H1 (cell line): ENCODE measurements at regions not wholly inside any gene's neighbourhood (a gene's known extent, or its start where the extent isn't known, plus 50 kb on each side); places are given as distances from the start of the nearest gene placed in this dataset.

Experiments used
- CTCF ChIA-PET: fragments of 300-600 bp; sonication (Branson Sonifier 250); formaldehyde crosslinking; loops from one replicate; lab custom pipeline; 2021; ENCODE audit not compliant: partially characterized antibody; lab: Charles Lee
- POLR2A ChIA-PET: fragments of 300-600 bp; sonication (Branson Sonifier 250); formaldehyde crosslinking; loops from one replicate; lab custom pipeline; 2021; ENCODE audit warnings: inconsistent platforms; ENCODE audit not compliant: partially characterized antibody; lab: Charles Lee
- DNase-seq, 2 experiments: peaks; one replicate each; pipeline versions ENCODE4 v3.0.0 to v3.0.0-alpha.2; 2010 to 2022; ENCODE audit warnings: low spot score in 2 of 2, low read depth in 1 of 2, mixed read lengths in 1 of 2
- FAIRE-seq: peaks from 2 replicates; lab custom pipeline; 2011; peaks lifted over from hg19 to GRCh38; lab: Jason Lieb, UNC
- H2AFZ ChIP-seq: 2 replicates; pipeline ENCODE4 v1.8.1; 2012; ENCODE audit warnings: low read length, inconsistent platforms
- H2AK5ac ChIP-seq: 2 replicates; pipeline ENCODE4 v1.6.1; 2013; ENCODE audit warnings: low read depth, low read length
- H2BK120ac ChIP-seq: replicated peaks from 2 replicates; pipeline ENCODE3; 2013; ENCODE audit warnings: low read depth, low read length, inconsistent platforms
- H2BK12ac ChIP-seq: 2 replicates; pipeline ENCODE4 v1.6.1; 2013; ENCODE audit warnings: low read depth, low read length
- H2BK15ac ChIP-seq: 2 replicates; pipeline ENCODE4 v1.6.1; 2013; ENCODE audit warnings: low read length
- H2BK20ac ChIP-seq: 2 replicates; pipeline ENCODE4 v1.6.1; 2013; ENCODE audit warnings: low read length
- H2BK5ac ChIP-seq: 2 replicates; pipeline ENCODE4 v1.6.1; 2013; ENCODE audit warnings: low read depth, low read length
- H3K14ac ChIP-seq: 2 replicates; pipeline ENCODE4 v1.6.1; 2013; ENCODE audit warnings: inconsistent platforms; ENCODE audit not compliant: insufficient read length
- H3K18ac ChIP-seq: 2 replicates; pipeline ENCODE4 v1.6.1; 2013; ENCODE audit warnings: low read length; ENCODE audit errors: extremely low read depth
- H3K23ac ChIP-seq: 2 replicates; pipeline ENCODE4 v1.6.1; 2013; ENCODE audit warnings: inconsistent platforms; ENCODE audit not compliant: insufficient read length
- H3K23me2 ChIP-seq: 2 replicates; pipeline ENCODE4 v1.6.1; 2013; ENCODE audit warnings: low read depth, low read length
- H3K27ac ChIP-seq: 2 replicates; pipeline ENCODE4 v1.6.1; 2011; ENCODE audit warnings: low read depth, low read length, inconsistent platforms
- H3K27me3 ChIP-seq, 4 experiments: replicated peaks in 1 of 4; 1 replicate in 1 of 4; 2 replicates in 3 of 4; pipeline versions ENCODE4 v1.6.1 to v1.8.1; 2011 to 2013; ENCODE audit warnings: low read length in 3 of 4, mild to moderate bottlenecking in 3 of 4, inconsistent platforms in 2 of 4, mixed read lengths in 2 of 4, moderate library complexity in 1 of 4; ENCODE audit not compliant: control insufficient read depth in 3 of 4, insufficient read depth in 3 of 4; ENCODE audit errors: extremely low read depth in 1 of 4
- H3K36me3 ChIP-seq, 4 experiments: 2 replicates each; pipeline versions ENCODE4 v1.6.1 to v1.8.1; 2011 to 2013; ENCODE audit warnings: mild to moderate bottlenecking in 4 of 4, low read length in 3 of 4, moderate library complexity in 2 of 4, control low read depth in 1 of 4, inconsistent platforms in 1 of 4; ENCODE audit not compliant: insufficient read depth in 4 of 4, control insufficient read depth in 2 of 4
- H3K4ac ChIP-seq: replicated peaks from 2 replicates; pipeline ENCODE3; 2013; ENCODE audit warnings: low read length, low read depth, mixed read lengths, inconsistent platforms; ENCODE audit not compliant: insufficient read length
- H3K4me1 ChIP-seq, 4 experiments: replicated peaks in 1 of 4; 1 replicate in 1 of 4; 2 replicates in 3 of 4; pipeline versions ENCODE4 v1.6.1 to v1.8.1; 2011 to 2013; ENCODE audit warnings: low read length in 3 of 4, inconsistent platforms in 2 of 4, mixed read lengths in 1 of 4; ENCODE audit not compliant: insufficient read depth in 4 of 4, control insufficient read depth in 3 of 4
- H3K4me2 ChIP-seq, 2 experiments: 2 replicates each; pipeline versions ENCODE4 v1.6.1 to v1.8.1; 2011 to 2013; ENCODE audit warnings: low read depth in 2 of 2, low read length in 2 of 2, control low read depth in 1 of 2, inconsistent platforms in 1 of 2, mild to moderate bottlenecking in 1 of 2; ENCODE audit not compliant: insufficient read depth in 1 of 2
- H3K4me3 ChIP-seq, 4 experiments: fragments of 200-600, 300-600 bp in 1 of 4; sonication (generic), shearing (Covaris generic), sonication (Bioruptor Twin) in 1 of 4; 2 replicates each; pipeline versions ENCODE4 v1.5.1 to v1.8.1; 2011 to 2016; ENCODE audit warnings: low read length in 4 of 4, low read depth in 3 of 4, control low read depth in 2 of 4, inconsistent platforms in 2 of 4, mild to moderate bottlenecking in 2 of 4, mixed read lengths in 1 of 4, moderate library complexity in 1 of 4; ENCODE audit not compliant: insufficient read depth in 2 of 4; ENCODE audit errors: extremely low read depth in 1 of 4
- H3K56ac ChIP-seq: replicated peaks from 2 replicates; pipeline ENCODE3; 2013; ENCODE audit warnings: low read depth, mild to moderate bottlenecking, mixed read lengths, low read length, inconsistent platforms; ENCODE audit not compliant: insufficient read length
- H3K79me1 ChIP-seq: 2 replicates; pipeline ENCODE4 v1.6.1; 2013; ENCODE audit warnings: low read depth, low read length, control low read depth
- H3K79me2 ChIP-seq, 2 experiments: 2 replicates each; pipeline versions ENCODE4 v1.6.1 to v1.8.1; 2012 to 2013; ENCODE audit warnings: low read length in 2 of 2, mild to moderate bottlenecking in 2 of 2, inconsistent platforms in 1 of 2; ENCODE audit not compliant: insufficient read depth in 2 of 2, control insufficient read depth in 1 of 2
- H3K9ac ChIP-seq, 4 experiments: replicated peaks in 1 of 4; 1 replicate in 1 of 4; 2 replicates in 3 of 4; pipeline versions ENCODE4 v1.6.1 to v1.8.1; 2011 to 2013; ENCODE audit warnings: low read depth in 3 of 4, low read length in 3 of 4, control low read depth in 2 of 4, mild to moderate bottlenecking in 2 of 4, moderate library complexity in 2 of 4, inconsistent platforms in 1 of 4; ENCODE audit errors: extremely low read depth in 1 of 4
- H3K9me3 ChIP-seq, 2 experiments: 2 replicates each; pipeline versions ENCODE4 v1.6.1 to v1.8.1; 2012 to 2013; ENCODE audit warnings: mild to moderate bottlenecking in 2 of 2, moderate library complexity in 2 of 2, control low read depth in 1 of 2, inconsistent platforms in 1 of 2, low read depth in 1 of 2, low read length in 1 of 2, mixed read lengths in 1 of 2; ENCODE audit not compliant: insufficient read depth in 2 of 2
- H4K20me1 ChIP-seq, 2 experiments: replicated peaks in 1 of 2; 2 replicates each; pipeline versions ENCODE3 to v1.8.1; 2011 to 2013; ENCODE audit warnings: inconsistent platforms in 2 of 2, low read length in 2 of 2, mild to moderate bottlenecking in 1 of 2; ENCODE audit not compliant: insufficient read depth in 2 of 2, control insufficient read depth in 1 of 2
- H4K5ac ChIP-seq: 2 replicates; pipeline ENCODE4 v1.6.1; 2013; ENCODE audit warnings: low read length, low read depth, mixed read lengths, inconsistent platforms; ENCODE audit not compliant: insufficient read length
- H4K8ac ChIP-seq: 2 replicates; pipeline ENCODE4 v1.8.0; 2013; ENCODE audit warnings: mild to moderate bottlenecking, moderate library complexity, low read length, inconsistent platforms; ENCODE audit not compliant: insufficient read depth; ENCODE audit errors: extremely low read depth
- H4K91ac ChIP-seq: replicated peaks from 2 replicates; pipeline ENCODE3; 2013; ENCODE audit warnings: low read length, mixed read lengths, inconsistent platforms; ENCODE audit not compliant: insufficient read length
- CEBPB ChIP-seq: IDR thresholded peaks from 2 replicates; pipeline ENCODE4 v1.6.1; 2012; ENCODE audit warnings: low read depth, low read length
- KDM1A ChIP-seq: fragments of 200-600, 300-600 bp; sonication (generic); IDR thresholded peaks from 2 replicates; pipeline ENCODE4 v1.7.1; 2016; ENCODE audit warnings: mild to moderate bottlenecking, low read length, borderline replicate concordance
- POLR2A ChIP-seq, 2 experiments: IDR thresholded peaks; 1 replicate in 1 of 2; 2 replicates in 1 of 2; pipeline ENCODE4 v1.6.1; 2011; ENCODE audit warnings: low read depth in 2 of 2, low read length in 2 of 2, mild to moderate bottlenecking in 2 of 2; ENCODE audit errors: control extremely low read depth in 1 of 2
- POU5F1 ChIP-seq: IDR thresholded peaks from 2 replicates; pipeline ENCODE4 v1.6.1; 2011; ENCODE audit warnings: low read depth, mild to moderate bottlenecking, low read length, moderate library complexity
- RAD21 ChIP-seq, 2 experiments: IDR thresholded peaks in 1 of 2; conservative IDR thresholded peaks in 1 of 2; 2 replicates each; pipeline ENCODE4 v1.6.1; 2011; ENCODE audit warnings: low read depth in 2 of 2, low read length in 2 of 2, improper control_type of control experiment in 1 of 2, inconsistent platforms in 1 of 2, mild to moderate bottlenecking in 1 of 2, moderate library complexity in 1 of 2
- SAP30 ChIP-seq: fragments of 300-600 bp; sonication (generic); IDR thresholded peaks from 2 replicates; pipeline ENCODE4 v1.7.1; 2012; ENCODE audit warnings: low read length, moderate library complexity, mild to moderate bottlenecking, inconsistent platforms; ENCODE audit not compliant: insufficient read depth, insufficient replicate concordance
- SIRT6 ChIP-seq: IDR thresholded peaks from one replicate; pipeline ENCODE4 v1.7.1; 2012; ENCODE audit warnings: low read length, inconsistent platforms
- SIX5 ChIP-seq: IDR thresholded peaks from 2 replicates; pipeline ENCODE4 v1.6.1; 2011; ENCODE audit warnings: mild to moderate bottlenecking, low read depth, low read length
- YY1 ChIP-seq: IDR thresholded peaks from 2 replicates; pipeline ENCODE4 v1.6.1; 2011; ENCODE audit warnings: low read depth, mild to moderate bottlenecking, low read length

DNA sequence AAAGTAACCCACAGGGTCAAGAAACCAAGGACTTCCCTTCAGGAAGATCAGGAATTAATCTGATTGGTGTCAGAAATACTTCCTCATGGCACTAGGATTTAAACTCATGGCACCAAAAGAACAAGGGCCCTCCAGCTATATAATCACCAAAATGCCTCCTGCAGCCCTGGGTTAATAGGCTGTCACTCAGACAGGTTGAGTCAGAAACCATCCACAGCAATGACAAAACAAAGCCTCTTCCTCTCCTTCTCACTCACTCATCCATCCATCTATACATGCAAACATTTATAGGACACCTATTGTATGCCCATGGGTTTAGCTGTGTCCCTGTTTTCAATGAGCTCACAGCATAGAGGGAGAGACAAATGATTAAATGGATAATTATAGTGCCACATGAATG lies 62.5 kb upstream of the SPOCK1 start:
- Histone ChIP-seq H2BK5ac (no peak overlapping the region), H3K9ac (no peak overlapping the region), H3K4me1 (no peaks in the 10 kb centered on the region), H3K56ac (no peak overlapping the region), H3K4ac (no peak overlapping the region), H2BK20ac (no peak overlapping the region), H3K36me3 (no peaks in the 10 kb centered on the region), H3K4me3 (no peak overlapping the region), H2AK5ac (no peak overlapping the region), H4K20me1 (no peaks in the 10 kb centered on the region), H4K5ac (no peak overlapping the region), H3K14ac (no peak overlapping the region), H3K9me3 (no peaks in the 10 kb centered on the region), H2BK15ac (no peak overlapping the region), H2AFZ (no peak overlapping the region), H3K27ac (no peak overlapping the region), H2BK12ac (no peak overlapping the region), H3K4me2 (no peak overlapping the region), H3K27me3 (no peaks in the 10 kb centered on the region; a peak in 1 of 7 replicates), H2BK120ac (no peak overlapping the region), H3K23ac (no peak overlapping the region), H4K8ac (no peak overlapping the region), H3K18ac (no peak overlapping the region), H3K23me2 (no peaks in the 10 kb centered on the region), H4K91ac (no peak overlapping the region), H3K79me2 (no peaks in the 10 kb centered on the region), H3K79me1 (no peaks in the 10 kb centered on the region)
- ChIA-PET CTCF (interaction anchor here (1.3 to 1.7 kb wide), 2 partner anchors 27 to 68 kb away, joined by 3 to 5 read pairs; no protein-coding TSS in a partner anchor), POLR2A (no interaction called here)
- DNase-seq (no peak), FAIRE-seq (no peak)
- TF ChIP-seq SIRT6, result no peak
- TF ChIP-seq RAD21 (IDR thresholded peaks at IDR 0.05 in 1 of 2, conservative IDR thresholded peaks at IDR 0.05 in 1 of 2; ENCODE audit: low read depth in 2 of 2, low read length in 2 of 2), result no peak
- TF ChIP-seq POLR2A (IDR thresholded peaks at IDR 0.05; ENCODE audit: control extremely low read depth in 1 of 2, low read depth in 2 of 2, low read length in 2 of 2), result no peak
- TF ChIP-seq SAP30, result no peak
- no peak for TF ChIP-seq KDM1A
- no peak for TF ChIP-seq CEBPB
- no peak for TF ChIP-seq YY1
- TF ChIP-seq SIX5, result no peak
- TF ChIP-seq POU5F1, result no peak
